PC-9 (cell line): ENCODE measurements at regions not wholly inside any gene's neighbourhood (a gene's known extent, or its start where the extent isn't known, plus 50 kb on each side); places are given as distances from the start of the nearest gene placed in this dataset.
A peak's percentile ranks its signal among the peaks of the same experiment; 100 is the strongest.

Experiments
- BruUV-seq: library from RNA; stranded (reverse); fragments of 400-500 nt; replicated peaks from 2 replicates; lab custom pipeline; 2021; lab: Mats Ljungman, UMichigan
- CTCF ChIA-PET: fragments of 300-600 bp; sonication (Branson Sonifier 250); formaldehyde crosslinking; loops from one replicate; lab custom pipeline; 2022; ENCODE audit warnings: antibody characterized with exemption; lab: Charles Lee
- POLR2A ChIA-PET: fragments of 300-600 bp; sonication (Branson Sonifier 250); formaldehyde crosslinking; loops from one replicate; lab custom pipeline; 2022; ENCODE audit warnings: antibody characterized with exemption; ENCODE audit not compliant: unreplicated experiment; lab: Charles Lee
- DNase-seq, 2 experiments: peaks; one replicate each; pipeline versions ENCODE4 v3.0.0 to v3.0.0-alpha.2; 2015 to 2022; ENCODE audit warnings: mixed read lengths in 1 of 2
- H2AFZ ChIP-seq: fragments of 200-600 bp; sonication (generic); 2 replicates; pipeline ENCODE4 v1.8.1; 2017; ENCODE audit warnings: antibody characterized with exemption
- H3F3A ChIP-seq: fragments of 200-600 bp; sonication (generic); 2 replicates; pipeline ENCODE4 v1.8.1; 2017; ENCODE audit warnings: antibody characterized with exemption, mild to moderate bottlenecking, low read depth; ENCODE audit not compliant: insufficient read depth
- H3K27ac ChIP-seq: fragments of 200-600 bp; sonication (generic); 2 replicates; pipeline ENCODE4 v1.6.1; 2016; ENCODE audit warnings: mixed run types
- H3K27me3 ChIP-seq: fragments of 200-600 bp; sonication (generic); 2 replicates; pipeline ENCODE4 v1.6.1; 2016; ENCODE audit warnings: low read depth, mixed run types; ENCODE audit not compliant: insufficient read depth
- H3K36me3 ChIP-seq: fragments of 200-600 bp; sonication (generic); 2 replicates; pipeline ENCODE4 v1.6.1; 2016; ENCODE audit warnings: low read depth, mixed run types
- H3K4me1 ChIP-seq: fragments of 200-600 bp; sonication (generic); replicated peaks from 2 replicates; pipeline ENCODE4 v1.6.1; 2016; ENCODE audit warnings: mixed run types; ENCODE audit not compliant: insufficient read depth
- H3K4me2 ChIP-seq: fragments of 200-600 bp; sonication (generic); 2 replicates; pipeline ENCODE4 v1.6.1; 2017; ENCODE audit warnings: mixed run types
- H3K4me3 ChIP-seq: fragments of 200-600 bp; sonication (generic); 2 replicates; pipeline ENCODE4 v1.6.1; 2016; ENCODE audit warnings: mixed run types
- H3K79me2 ChIP-seq: fragments of 200-600 bp; sonication (generic); 2 replicates; pipeline ENCODE4 v1.6.1; 2017; ENCODE audit warnings: low read depth, mixed run types
- H3K9me2 ChIP-seq: fragments of 200-600 bp; sonication (generic); 2 replicates; pipeline ENCODE4 v1.8.1; 2017; ENCODE audit warnings: mild to moderate bottlenecking; ENCODE audit not compliant: insufficient read depth
- H3K9me3 ChIP-seq: fragments of 200-600 bp; sonication (generic); 2 replicates; pipeline ENCODE4 v1.8.1; 2016; ENCODE audit warnings: low read depth; ENCODE audit not compliant: insufficient read depth
- H4K20me1 ChIP-seq: fragments of 200-600 bp; sonication (generic); 2 replicates; pipeline ENCODE4 v1.8.1; 2017; ENCODE audit not compliant: insufficient read depth
- EZH2 ChIP-seq: fragments of 200-600 bp; sonication (generic); IDR thresholded peaks from 2 replicates; pipeline ENCODE4 v1.8.0; 2017; ENCODE audit warnings: antibody characterized with exemption, low read depth
- intact Hi-C: fragments of 100-400 bp; cut with micrococcal nuclease; formaldehyde crosslinking; loops from one replicate; pipeline ENCODE4 v1.10.0; 2022; ENCODE audit not compliant: unreplicated experiment
- TF ChIP-seq, protein P1 (sequence below): fragments of 200-600 bp; sonication (generic); conservative IDR thresholded peaks from 2 replicates; pipeline ENCODE4 v1.6.1; 2017; ENCODE audit warnings: mixed run types, antibody characterized with exemption, mild to moderate bottlenecking, moderate library complexity

DNA sequence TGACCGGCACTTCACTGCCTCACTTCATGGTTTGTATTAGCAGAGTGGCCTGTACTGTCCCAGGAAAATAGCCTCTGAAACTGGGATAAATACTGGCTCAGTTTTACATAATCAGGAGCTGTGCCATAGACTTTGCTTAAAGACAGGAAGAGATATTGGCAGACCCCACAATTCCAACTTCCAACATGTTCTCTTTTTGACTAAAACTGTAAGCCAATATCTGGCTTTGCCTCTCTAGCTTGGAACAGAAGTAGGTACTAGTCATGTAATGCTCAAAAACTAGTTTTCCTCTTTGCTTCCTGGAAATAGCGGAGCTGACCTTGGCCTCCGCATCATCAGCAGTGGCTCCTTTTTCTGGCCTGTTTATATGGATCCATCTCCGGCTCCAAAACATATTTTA is 276.9 kb downstream of the CDH9 start:
- Histone ChIP-seq H2AFZ (no peak overlapping the region), H3F3A (no peaks in the 10 kb centered on the region), H3K9me3 (no peaks in the 10 kb centered on the region), H3K27ac (no peak overlapping the region), H3K4me1 (no peaks in the 10 kb centered on the region; the same call in 1 of the 2 replicates), H3K9me2 (no peaks in the 10 kb centered on the region; the same call in 1 of the 2 replicates), H3K4me3 (no peak overlapping the region), H3K4me2 (no peak overlapping the region), H3K36me3 (no peaks in the 10 kb centered on the region), H3K27me3 (no peaks in the 10 kb centered on the region), H3K79me2 (no peaks in the 10 kb centered on the region), H4K20me1 (no peaks in the 10 kb centered on the region)
- POLR2A ChIA-PET: interaction anchor here (0.6 kb wide), 1 partner anchor 80 kb away, joined by 3 read pairs; no protein-coding TSS in a partner anchor
- intact Hi-C loops: no loop called here
- DNase-seq: no peak
- BruUV-seq: no TSS peak
- TF ChIP-seq, protein P1, sequence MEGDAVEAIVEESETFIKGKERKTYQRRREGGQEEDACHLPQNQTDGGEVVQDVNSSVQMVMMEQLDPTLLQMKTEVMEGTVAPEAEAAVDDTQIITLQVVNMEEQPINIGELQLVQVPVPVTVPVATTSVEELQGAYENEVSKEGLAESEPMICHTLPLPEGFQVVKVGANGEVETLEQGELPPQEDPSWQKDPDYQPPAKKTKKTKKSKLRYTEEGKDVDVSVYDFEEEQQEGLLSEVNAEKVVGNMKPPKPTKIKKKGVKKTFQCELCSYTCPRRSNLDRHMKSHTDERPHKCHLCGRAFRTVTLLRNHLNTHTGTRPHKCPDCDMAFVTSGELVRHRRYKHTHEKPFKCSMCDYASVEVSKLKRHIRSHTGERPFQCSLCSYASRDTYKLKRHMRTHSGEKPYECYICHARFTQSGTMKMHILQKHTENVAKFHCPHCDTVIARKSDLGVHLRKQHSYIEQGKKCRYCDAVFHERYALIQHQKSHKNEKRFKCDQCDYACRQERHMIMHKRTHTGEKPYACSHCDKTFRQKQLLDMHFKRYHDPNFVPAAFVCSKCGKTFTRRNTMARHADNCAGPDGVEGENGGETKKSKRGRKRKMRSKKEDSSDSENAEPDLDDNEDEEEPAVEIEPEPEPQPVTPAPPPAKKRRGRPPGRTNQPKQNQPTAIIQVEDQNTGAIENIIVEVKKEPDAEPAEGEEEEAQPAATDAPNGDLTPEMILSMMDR: no peak
- TF ChIP-seq EZH2: no peak
- CTCF ChIA-PET: no interaction called here

- Histone ChIP-seq H3K9me2 (no peaks in the 10 kb centered on the region; the same call in 1 of the 2 replicates), H4K20me1 (no peaks in the 10 kb centered on the region), H3K79me2 (no peaks in the 10 kb centered on the region), H3F3A (no peaks in the 10 kb centered on the region), H2AFZ (no peak overlapping the region), H3K4me1 (no peaks in the 10 kb centered on the region; the same call in 1 of the 2 replicates), H3K4me3 (no peak overlapping the region), H3K36me3 (no peaks in the 10 kb centered on the region), H3K27me3 (no peaks in the 10 kb centered on the region), H3K27ac (no peak overlapping the region), H3K9me3 (no peaks in the 10 kb centered on the region), H3K4me2 (no peak overlapping the region)
- ChIA-PET CTCF (no interaction called here), POLR2A (no interaction called here)
- intact Hi-C loops: no loop called here
- TF ChIP-seq EZH2: no peak
- TF ChIP-seq, protein P1: no peak
- DNase-seq: no peak
- no TSS peak for BruUV-seq
Measured at GRCh38 chr5:26761045-26761444, 277.3 kb downstream of the CDH9 start.

DNA sequence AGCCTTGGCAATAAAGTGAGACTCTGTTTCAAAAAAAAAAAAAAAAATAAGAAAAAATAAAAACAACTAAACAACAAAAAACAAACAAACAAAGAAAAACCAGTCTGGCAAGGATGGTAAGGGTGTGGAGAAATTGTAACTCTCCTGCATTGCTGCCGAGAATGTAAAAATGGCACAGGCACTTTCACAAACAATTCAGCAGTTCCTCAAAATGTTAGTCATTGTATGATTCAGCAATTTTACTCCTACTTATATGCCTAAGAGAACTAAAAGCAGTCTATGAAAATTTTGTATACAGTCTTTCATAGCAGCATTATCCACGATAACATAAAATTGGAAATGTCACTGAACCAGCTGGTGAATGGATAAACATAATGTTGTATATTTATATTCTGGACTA is 280.4 kb downstream of the CDH9 start:
- ChIA-PET POLR2A (no interaction called here), CTCF (no interaction called here)
- Histone ChIP-seq H3K27me3 (no peaks in the 10 kb centered on the region), H3K27ac (no peak overlapping the region), H3K4me3 (no peak overlapping the region), H4K20me1 (no peaks in the 10 kb centered on the region), H3K4me1 (no peaks in the 10 kb centered on the region; the same call in 1 of the 2 replicates), H3K36me3 (no peaks in the 10 kb centered on the region), H3K9me3 (no peaks in the 10 kb centered on the region), H3K9me2 (peaks cover 3% of the 10 kb centered on the region; the same call in 1 of the 2 replicates), H3K79me2 (no peaks in the 10 kb centered on the region), H3K4me2 (no peak overlapping the region), H3F3A (no peaks in the 10 kb centered on the region), H2AFZ (no peak overlapping the region)
- peak in 1 of 2 experiments; percentile 8 for DNase-seq
- intact Hi-C loops: no loop called here
- no peak for TF ChIP-seq EZH2
- TF ChIP-seq, protein P1: no peak
- no TSS peak for BruUV-seq
